GM12864 (cell line): ENCODE measurements at regions not wholly inside any gene's neighbourhood (a gene's known extent, or its start where the extent isn't known, plus 50 kb on each side); places are given as distances from the start of the nearest gene placed in this dataset.
"Not testable (repeated sequence)": the region's sequence is repeated elsewhere in the genome, so short reads cannot be mapped to it uniquely, and the experiment has no call there.

Experiments
- DNase-seq: peaks from one replicate; pipeline ENCODE4 v3.0.0-alpha.2; 2011; ENCODE audit warnings: low read depth
- H3K4me3 ChIP-seq: 2 replicates; pipeline ENCODE4 v1.5.1; 2011; ENCODE audit warnings: mild to moderate bottlenecking, low read depth, low read length, control low read depth
- CTCF ChIP-seq: IDR thresholded peaks from 2 replicates; pipeline ENCODE4 v1.5.1; 2011; ENCODE audit warnings: low read depth, mild to moderate bottlenecking, moderate library complexity, low read length, control low read depth, inconsistent platforms; ENCODE audit errors: missing control alignments

- no peak overlapping the region for H3K4me3 ChIP-seq
- TF ChIP-seq CTCF = no peak
- no peak for DNase-seq
Measured at GRCh38 chr20:51171141-51171540, 148.2 kb upstream of the KCNG1 start.

GRCh38 chr20:51169813-51170212, 146.9 kb upstream of the KCNG1 start:
- H3K4me3 ChIP-seq = no peak overlapping the region
- TF ChIP-seq CTCF = no peak
- DNase-seq = no peak

GRCh38 chr20:51167911-51168310, 145.0 kb upstream of the KCNG1 start:
- DNase-seq, H3K4me3 ChIP-seq: not testable (repeated sequence)

GRCh38 chr20:51166489-51166888, 143.6 kb upstream of the KCNG1 start:
- no peak overlapping the region for H3K4me3 ChIP-seq
- no peak for TF ChIP-seq CTCF
- no peak for DNase-seq

- DNase-seq = no peak
- no peak for TF ChIP-seq CTCF
- H3K4me3 ChIP-seq = no peak overlapping the region
Measured at GRCh38 chr20:51165131-51165530, 142.2 kb upstream of the KCNG1 start.

- no peak for DNase-seq
- TF ChIP-seq CTCF = no peak
- H3K4me3 ChIP-seq = no peak overlapping the region
Measured at GRCh38 chr20:51164731-51165130, 141.8 kb upstream of the KCNG1 start.

- H3K4me3 ChIP-seq = no peak overlapping the region
- TF ChIP-seq CTCF = no peak
- DNase-seq = no peak
Measured at GRCh38 chr20:51163996-51164600, 141.2 kb upstream of the KCNG1 start.
